ENCODE measurements at regions not wholly inside any gene's neighbourhood (a gene's known extent, or its start where the extent isn't known, plus 50 kb on each side); places are given as distances from the start of the nearest gene placed in this dataset.

DNA sequence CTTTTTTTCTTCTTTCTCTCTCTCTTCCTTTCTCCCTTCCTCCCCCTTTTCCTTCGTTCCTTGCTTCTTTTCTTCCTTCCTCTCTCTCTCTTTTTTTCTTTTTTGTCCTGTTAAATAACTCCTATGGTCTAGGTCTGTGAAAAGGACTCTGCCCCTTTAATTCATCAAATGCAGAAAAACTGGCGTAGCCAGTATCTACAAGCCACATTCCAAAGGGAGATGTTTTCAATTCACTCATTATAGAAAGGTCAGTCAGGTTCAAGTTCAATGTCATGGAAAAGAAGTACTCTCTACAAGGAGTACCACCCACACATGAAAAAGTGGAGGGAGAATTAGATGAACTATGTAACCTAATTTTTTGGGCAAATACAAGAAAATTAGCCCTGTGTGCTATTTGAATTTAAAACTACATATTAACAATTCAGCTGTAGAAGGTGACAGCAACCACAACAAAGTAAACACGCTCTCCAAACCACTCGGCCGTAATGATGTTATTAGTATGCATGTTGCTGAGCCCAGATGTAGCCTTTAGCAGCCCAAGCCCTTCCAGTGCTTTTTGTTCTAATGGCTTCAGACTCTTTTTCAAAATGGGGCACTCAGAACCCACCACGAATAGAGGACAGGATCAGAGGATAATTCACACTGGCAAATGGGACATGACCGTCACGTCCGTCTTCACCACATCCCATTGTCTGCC, 735.4 kb upstream of the FANCL start:
- no peak for DNase-seq
- WGBS, 2 donors: 48 to 58% methylated on average over 9 of the region's 9 CpGs
- TF ChIP-seq POLR2A (IDR thresholded peaks at IDR 0.05): no peak
- TF ChIP-seq, protein P1, sequence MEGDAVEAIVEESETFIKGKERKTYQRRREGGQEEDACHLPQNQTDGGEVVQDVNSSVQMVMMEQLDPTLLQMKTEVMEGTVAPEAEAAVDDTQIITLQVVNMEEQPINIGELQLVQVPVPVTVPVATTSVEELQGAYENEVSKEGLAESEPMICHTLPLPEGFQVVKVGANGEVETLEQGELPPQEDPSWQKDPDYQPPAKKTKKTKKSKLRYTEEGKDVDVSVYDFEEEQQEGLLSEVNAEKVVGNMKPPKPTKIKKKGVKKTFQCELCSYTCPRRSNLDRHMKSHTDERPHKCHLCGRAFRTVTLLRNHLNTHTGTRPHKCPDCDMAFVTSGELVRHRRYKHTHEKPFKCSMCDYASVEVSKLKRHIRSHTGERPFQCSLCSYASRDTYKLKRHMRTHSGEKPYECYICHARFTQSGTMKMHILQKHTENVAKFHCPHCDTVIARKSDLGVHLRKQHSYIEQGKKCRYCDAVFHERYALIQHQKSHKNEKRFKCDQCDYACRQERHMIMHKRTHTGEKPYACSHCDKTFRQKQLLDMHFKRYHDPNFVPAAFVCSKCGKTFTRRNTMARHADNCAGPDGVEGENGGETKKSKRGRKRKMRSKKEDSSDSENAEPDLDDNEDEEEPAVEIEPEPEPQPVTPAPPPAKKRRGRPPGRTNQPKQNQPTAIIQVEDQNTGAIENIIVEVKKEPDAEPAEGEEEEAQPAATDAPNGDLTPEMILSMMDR (IDR thresholded peaks at IDR 0.05): no peak
- intact Hi-C loops (cut with DNase I): no loop called here
- no peak for ATAC-seq
- Histone ChIP-seq H3K4me1 (no peaks in the 10 kb centered on the region), H3K27me3 (no peaks in the 10 kb centered on the region), H3K36me3 (replicated peaks in 1 of 2; ENCODE audit: insufficient read depth in 1 of 2, low read depth in 2 of 2) (no peaks in the 10 kb centered on the region), H3K27ac (no peak overlapping the region), H3K4me3 (no peak overlapping the region), H3K9me3 (no peaks in the 10 kb centered on the region)

DNA sequence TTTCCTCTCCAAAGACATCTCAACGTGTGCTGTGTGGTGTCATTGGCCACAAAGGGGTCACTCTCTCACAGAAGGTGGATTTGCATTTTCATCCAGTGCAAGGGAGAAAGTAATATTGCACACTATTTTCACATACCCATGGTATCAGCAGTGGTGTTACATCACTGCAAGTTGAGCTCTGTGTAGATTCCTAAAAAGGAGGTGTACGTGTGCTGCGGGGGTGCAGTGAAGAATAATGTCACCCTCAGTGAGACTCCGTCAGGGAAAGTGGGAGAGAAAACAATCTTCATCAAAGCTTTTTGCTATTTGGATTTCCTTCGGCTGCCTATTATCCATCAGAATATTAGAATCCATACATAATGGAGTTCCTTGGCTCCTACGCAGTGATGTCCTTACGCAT, 733.8 kb upstream of the FANCL start:
- no peak overlapping the region for H3K4me3 ChIP-seq
- H3K27me3 ChIP-seq: no peaks in the 10 kb centered on the region

DNA sequence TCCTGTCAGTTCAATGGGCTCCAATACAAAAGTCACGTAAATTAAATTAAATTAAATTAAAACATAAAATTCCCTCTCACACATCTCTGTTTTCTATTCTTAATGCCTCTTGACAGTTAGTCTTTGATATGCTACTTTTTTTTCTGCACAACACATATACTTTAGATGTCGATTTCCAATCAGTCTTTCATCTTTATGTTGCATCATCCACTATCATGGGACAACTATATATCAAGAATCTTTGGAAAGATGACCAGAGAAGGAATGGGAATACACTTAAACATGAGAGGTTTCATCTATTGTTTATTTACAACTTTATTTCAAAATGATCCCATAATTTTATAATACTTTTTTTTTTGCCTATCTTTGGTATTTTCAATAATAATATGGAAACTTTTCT, 733.3 kb upstream of the FANCL start:
- no peak for ATAC-seq
- no peak for TF ChIP-seq POLR2A (IDR thresholded peaks at IDR 0.05)
- TF ChIP-seq, protein P1 (IDR thresholded peaks at IDR 0.05): no peak
- H3K36me3 ChIP-seq (replicated peaks in 1 of 2; ENCODE audit: insufficient read depth in 1 of 2, low read depth in 2 of 2): no peaks in the 10 kb centered on the region
- intact Hi-C loops (cut with DNase I): no loop called here
- no peaks in the 10 kb centered on the region for H3K4me1 ChIP-seq
- no peaks in the 10 kb centered on the region for H3K27me3 ChIP-seq
- H3K27ac ChIP-seq: no peak overlapping the region
- WGBS, 2 donors: 64 to 66% methylated on average over 2 of the region's 2 CpGs
- no peak for DNase-seq
- no peak overlapping the region for H3K4me3 ChIP-seq
- H3K9me3 ChIP-seq: no peaks in the 10 kb centered on the region

More for the DNA sequence above, 733.8 kb upstream of the FANCL start:
- Histone ChIP-seq H3K27ac (no peak overlapping the region), H3K9me3 (no peaks in the 10 kb centered on the region), H3K4me1 (no peaks in the 10 kb centered on the region), H3K36me3 (replicated peaks in 1 of 2; ENCODE audit: insufficient read depth in 1 of 2, low read depth in 2 of 2) (no peaks in the 10 kb centered on the region)
- no peak for ATAC-seq
- intact Hi-C loops (cut with DNase I): no loop called here
- TF ChIP-seq, protein P1 (IDR thresholded peaks at IDR 0.05): no peak
- no peak for TF ChIP-seq POLR2A (IDR thresholded peaks at IDR 0.05)
- no peak for DNase-seq
- WGBS, 2 donors: 76 to 82% methylated on average over 7 of the region's 7 CpGs

DNA sequence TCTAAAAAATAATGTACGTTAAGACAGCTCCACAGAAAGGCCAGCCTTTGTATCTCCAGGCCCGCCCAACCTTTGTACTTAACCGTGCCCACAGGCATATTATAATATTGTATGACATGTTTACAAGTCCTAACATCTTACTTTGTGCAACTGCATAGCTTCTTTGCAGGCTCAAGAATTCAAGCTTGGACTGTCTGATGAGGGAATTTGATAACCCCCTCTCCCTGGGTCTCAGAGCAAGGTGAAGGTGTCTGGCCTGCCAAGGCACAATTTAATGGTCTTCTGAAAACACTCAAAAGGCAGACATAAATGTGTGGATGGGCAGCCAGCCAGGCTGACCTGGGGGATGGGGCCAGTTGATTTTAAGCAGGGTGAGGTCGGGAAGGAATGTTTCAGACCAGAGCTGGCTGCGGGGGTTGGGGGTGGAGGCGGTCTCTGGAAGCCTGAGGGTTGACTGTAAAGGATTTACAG, 732.7 kb upstream of the FANCL start:
- ATAC-seq (no peak), DNase-seq (no peak)
- Histone ChIP-seq H3K4me3 (no peak overlapping the region), H3K9me3 (no peaks in the 10 kb centered on the region), H3K27ac (no peak overlapping the region), H3K27me3 (no peaks in the 10 kb centered on the region), H3K4me1 (no peaks in the 10 kb centered on the region), H3K36me3 (replicated peaks in 1 of 2; ENCODE audit: insufficient read depth in 1 of 2, low read depth in 2 of 2) (no peaks in the 10 kb centered on the region)
- intact Hi-C loops (cut with DNase I): no loop called here
- whole genome bisulfite sequencing, 2 donors: 45 to 57% methylated on average over 6 of the region's 6 CpGs
- no peak for TF ChIP-seq POLR2A (IDR thresholded peaks at IDR 0.05)
- TF ChIP-seq, protein P1 (IDR thresholded peaks at IDR 0.05): no peak

DNA sequence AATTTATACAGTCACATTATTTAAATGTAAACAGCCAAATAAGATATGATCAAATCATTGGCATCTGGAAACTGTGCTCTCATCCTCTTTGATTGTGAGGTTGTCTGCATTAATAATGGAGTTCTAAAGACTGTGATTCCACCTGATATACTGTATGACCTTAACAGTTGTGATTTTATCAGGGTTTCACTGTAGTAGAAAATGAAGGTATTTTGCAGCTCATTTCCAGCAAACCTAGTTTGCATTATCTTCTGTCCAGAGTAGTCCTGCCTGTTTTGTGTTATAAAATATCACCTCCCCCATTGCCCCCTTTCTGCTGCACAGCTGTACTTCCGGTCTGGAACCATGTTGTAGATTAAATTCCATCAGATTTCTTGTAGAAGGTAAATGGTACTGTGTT, 731.6 kb upstream of the FANCL start:
- Histone ChIP-seq H3K9me3 (no peaks in the 10 kb centered on the region), H3K4me1 (no peaks in the 10 kb centered on the region), H3K4me3 (no peak overlapping the region), H3K36me3 (replicated peaks in 1 of 2; ENCODE audit: insufficient read depth in 1 of 2, low read depth in 2 of 2) (no peaks in the 10 kb centered on the region), H3K27ac (no peak overlapping the region), H3K27me3 (no peaks in the 10 kb centered on the region)
- no peak for DNase-seq
- intact Hi-C loops (cut with DNase I): no loop called here
- ATAC-seq: no peak
- WGBS, 2 donors: 40 to 41% methylated on average over 1 of the region's 1 CpG
- TF ChIP-seq POLR2A (IDR thresholded peaks at IDR 0.05): no peak
- TF ChIP-seq, protein P1 (IDR thresholded peaks at IDR 0.05): no peak
